Suppressor macrophage (primary cell): ENCODE measurements at regions not wholly inside any gene's neighbourhood (a gene's known extent, or its start where the extent isn't known, plus 50 kb on each side); places are given as distances from the start of the nearest gene placed in this dataset.
A peak's percentile ranks its signal among the peaks of the same experiment; 100 is the strongest.
"Not testable (repeated sequence)": the region's sequence is repeated elsewhere in the genome, so short reads cannot be mapped to it uniquely, and the experiment has no call there.

Source experiments
- DNase-seq, 4 experiments: peaks; one replicate each; pipeline ENCODE4 v3.0.0-alpha.2; 2020 to 2022

- no peak for DNase-seq
These were observed 232.0 kb downstream of the ANKRD60 start for GRCh38 chr20:57996465-57996864.

GRCh38 chr20:57995381-57995977, 233.0 kb downstream of the ANKRD60 start:
- DNase-seq: peak in 3 of 4 experiments; percentile 8 to 33 (median 29)

- DNase-seq: no peak
These were observed 234.6 kb downstream of the ANKRD60 start for GRCh38 chr20:57993716-57994431.

- DNase-seq: peak in 1 of 4 experiments; percentile 8
These were observed 237.1 kb downstream of the ANKRD60 start for GRCh38 chr20:57991211-57991881.

- no peak for DNase-seq
These were observed 238.0 kb downstream of the ANKRD60 start for GRCh38 chr20:57990396-57990987.

- no peak for DNase-seq
These were observed 239.6 kb downstream of the ANKRD60 start for GRCh38 chr20:57988828-57989227.

GRCh38 chr20:57988422-57988821, 240.0 kb downstream of the ANKRD60 start:
- DNase-seq: no peak

GRCh38 chr20:57987659-57988058, 240.8 kb downstream of the ANKRD60 start:
- no peak for DNase-seq

GRCh38 chr20:57986666-57987065, 241.8 kb downstream of the ANKRD60 start:
- no peak for DNase-seq

GRCh38 chr20:57985278-57985677, 243.2 kb downstream of the ANKRD60 start:
- no peak for DNase-seq

GRCh38 chr20:57983082-57983481, 245.4 kb downstream of the ANKRD60 start:
- no peak for DNase-seq

GRCh38 chr20:57980506-57980905, 247.9 kb downstream of the ANKRD60 start:
- DNase-seq: no peak

- DNase-seq: no peak
These were observed 250.9 kb downstream of the ANKRD60 start for GRCh38 chr20:57977569-57977968.

GRCh38 chr20:57977141-57977540, 251.3 kb downstream of the ANKRD60 start:
- no peak for DNase-seq

GRCh38 chr20:57974863-57975262, 253.6 kb downstream of the ANKRD60 start:
- DNase-seq: no peak

GRCh38 chr20:57973886-57974285, 254.6 kb downstream of the ANKRD60 start:
- DNase-seq: no peak

- DNase-seq: not testable (repeated sequence)
These were observed 256.9 kb downstream of the ANKRD60 start for GRCh38 chr20:57971583-57971982.

GRCh38 chr20:57970856-57971255, 257.6 kb downstream of the ANKRD60 start:
- DNase-seq: no peak

- DNase-seq: no peak
These were observed 258.3 kb downstream of the ANKRD60 start for GRCh38 chr20:57970116-57970515.

GRCh38 chr20:57968120-57968519, 258.3 kb upstream of the PMEPA1 start:
- DNase-seq: no peak

GRCh38 chr20:57967364-57967763, 257.5 kb upstream of the PMEPA1 start:
- no peak for DNase-seq

GRCh38 chr20:57966620-57967019, 256.8 kb upstream of the PMEPA1 start:
- no peak for DNase-seq

- DNase-seq: no peak
These were observed 255.6 kb upstream of the PMEPA1 start for GRCh38 chr20:57965441-57965840.
